ENCODE measurements at regions not wholly inside any gene's neighbourhood (a gene's known extent, or its start where the extent isn't known, plus 50 kb on each side); places are given as distances from the start of the nearest gene placed in this dataset.

DNA sequence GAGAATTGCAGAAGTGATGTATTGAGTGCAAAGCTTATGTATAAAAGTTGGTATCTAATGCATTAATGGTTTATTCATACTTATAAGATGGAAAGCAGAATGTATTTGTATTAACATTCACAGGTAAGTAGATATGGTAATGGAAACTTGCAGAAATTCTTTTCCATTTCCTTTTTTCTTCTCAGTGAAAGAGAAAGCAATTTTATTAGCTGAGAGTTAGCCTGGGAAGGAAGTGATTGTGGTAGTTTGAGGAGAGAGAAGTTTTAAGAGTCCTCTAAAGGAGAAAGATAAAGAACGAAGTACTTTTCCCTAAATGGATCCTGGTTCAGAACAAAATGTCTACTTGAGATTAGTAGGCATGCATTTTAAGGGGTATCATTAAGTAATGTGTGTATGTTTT is 60.1 kb upstream of the OSTN start:
- Histone ChIP-seq H3K27me3 (ENCODE audit: insufficient read depth) (no peaks in the 10 kb centered on the region), H3K36me3 (ENCODE audit: insufficient read depth) (no peaks in the 10 kb centered on the region), H3F3A (replicated peaks; ENCODE audit: low read depth) (no peaks in the 10 kb centered on the region), H3K9me2 (ENCODE audit: insufficient read depth) (no peaks in the 10 kb centered on the region), H4K20me1 (replicated peaks; ENCODE audit: insufficient read depth) (no peaks in the 10 kb centered on the region), H3K4me1 (ENCODE audit: insufficient read depth) (no peaks in the 10 kb centered on the region), H3K4me3 (no peak overlapping the region), H3K27ac (ENCODE audit: low read depth) (no peak overlapping the region), H2AFZ (no peak overlapping the region), H3K79me2 (replicated peaks; ENCODE audit: insufficient read depth) (no peaks in the 10 kb centered on the region), H3K4me2 (no peak overlapping the region)
- DNase-seq (ENCODE audit: low spot score): no peak
- TF ChIP-seq STAT1 (IDR thresholded peaks at IDR 0.05; ENCODE audit: unreplicated experiment) (no peak), CREB1 (CRISPR knock-in tag; IDR thresholded peaks at IDR 0.05; ENCODE audit: low read depth) (no peak), ZNF331 (CRISPR knock-in tag; IDR thresholded peaks at IDR 0.05; ENCODE audit: low read depth) (no peak), NANOG (IDR thresholded peaks at IDR 0.05; ENCODE audit: borderline replicate concordance) (no peak), EZH2 (IDR thresholded peaks at IDR 0.05; ENCODE audit: low read depth, unreplicated experiment) (no peak), JUNB (IDR thresholded peaks at IDR 0.05; ENCODE audit: unreplicated experiment) (no peak), ZNF114 (CRISPR knock-in tag; IDR thresholded peaks at IDR 0.05) (no peak), EZH2phosphoT487 (IDR thresholded peaks at IDR 0.05; ENCODE audit: unreplicated experiment) (no peak), POLR2AphosphoS5 (IDR thresholded peaks at IDR 0.05; ENCODE audit: low read depth) (no peak)
- TF ChIP-seq, protein P1, sequence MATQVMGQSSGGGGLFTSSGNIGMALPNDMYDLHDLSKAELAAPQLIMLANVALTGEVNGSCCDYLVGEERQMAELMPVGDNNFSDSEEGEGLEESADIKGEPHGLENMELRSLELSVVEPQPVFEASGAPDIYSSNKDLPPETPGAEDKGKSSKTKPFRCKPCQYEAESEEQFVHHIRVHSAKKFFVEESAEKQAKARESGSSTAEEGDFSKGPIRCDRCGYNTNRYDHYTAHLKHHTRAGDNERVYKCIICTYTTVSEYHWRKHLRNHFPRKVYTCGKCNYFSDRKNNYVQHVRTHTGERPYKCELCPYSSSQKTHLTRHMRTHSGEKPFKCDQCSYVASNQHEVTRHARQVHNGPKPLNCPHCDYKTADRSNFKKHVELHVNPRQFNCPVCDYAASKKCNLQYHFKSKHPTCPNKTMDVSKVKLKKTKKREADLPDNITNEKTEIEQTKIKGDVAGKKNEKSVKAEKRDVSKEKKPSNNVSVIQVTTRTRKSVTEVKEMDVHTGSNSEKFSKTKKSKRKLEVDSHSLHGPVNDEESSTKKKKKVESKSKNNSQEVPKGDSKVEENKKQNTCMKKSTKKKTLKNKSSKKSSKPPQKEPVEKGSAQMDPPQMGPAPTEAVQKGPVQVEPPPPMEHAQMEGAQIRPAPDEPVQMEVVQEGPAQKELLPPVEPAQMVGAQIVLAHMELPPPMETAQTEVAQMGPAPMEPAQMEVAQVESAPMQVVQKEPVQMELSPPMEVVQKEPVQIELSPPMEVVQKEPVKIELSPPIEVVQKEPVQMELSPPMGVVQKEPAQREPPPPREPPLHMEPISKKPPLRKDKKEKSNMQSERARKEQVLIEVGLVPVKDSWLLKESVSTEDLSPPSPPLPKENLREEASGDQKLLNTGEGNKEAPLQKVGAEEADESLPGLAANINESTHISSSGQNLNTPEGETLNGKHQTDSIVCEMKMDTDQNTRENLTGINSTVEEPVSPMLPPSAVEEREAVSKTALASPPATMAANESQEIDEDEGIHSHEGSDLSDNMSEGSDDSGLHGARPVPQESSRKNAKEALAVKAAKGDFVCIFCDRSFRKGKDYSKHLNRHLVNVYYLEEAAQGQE (IDR thresholded peaks at IDR 0.05; ENCODE audit: unreplicated experiment): no peak
- TF ChIP-seq, protein P2, sequence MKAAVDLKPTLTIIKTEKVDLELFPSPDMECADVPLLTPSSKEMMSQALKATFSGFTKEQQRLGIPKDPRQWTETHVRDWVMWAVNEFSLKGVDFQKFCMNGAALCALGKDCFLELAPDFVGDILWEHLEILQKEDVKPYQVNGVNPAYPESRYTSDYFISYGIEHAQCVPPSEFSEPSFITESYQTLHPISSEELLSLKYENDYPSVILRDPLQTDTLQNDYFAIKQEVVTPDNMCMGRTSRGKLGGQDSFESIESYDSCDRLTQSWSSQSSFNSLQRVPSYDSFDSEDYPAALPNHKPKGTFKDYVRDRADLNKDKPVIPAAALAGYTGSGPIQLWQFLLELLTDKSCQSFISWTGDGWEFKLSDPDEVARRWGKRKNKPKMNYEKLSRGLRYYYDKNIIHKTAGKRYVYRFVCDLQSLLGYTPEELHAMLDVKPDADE (IDR thresholded peaks at IDR 0.05): no peak
- TF ChIP-seq, protein P3, sequence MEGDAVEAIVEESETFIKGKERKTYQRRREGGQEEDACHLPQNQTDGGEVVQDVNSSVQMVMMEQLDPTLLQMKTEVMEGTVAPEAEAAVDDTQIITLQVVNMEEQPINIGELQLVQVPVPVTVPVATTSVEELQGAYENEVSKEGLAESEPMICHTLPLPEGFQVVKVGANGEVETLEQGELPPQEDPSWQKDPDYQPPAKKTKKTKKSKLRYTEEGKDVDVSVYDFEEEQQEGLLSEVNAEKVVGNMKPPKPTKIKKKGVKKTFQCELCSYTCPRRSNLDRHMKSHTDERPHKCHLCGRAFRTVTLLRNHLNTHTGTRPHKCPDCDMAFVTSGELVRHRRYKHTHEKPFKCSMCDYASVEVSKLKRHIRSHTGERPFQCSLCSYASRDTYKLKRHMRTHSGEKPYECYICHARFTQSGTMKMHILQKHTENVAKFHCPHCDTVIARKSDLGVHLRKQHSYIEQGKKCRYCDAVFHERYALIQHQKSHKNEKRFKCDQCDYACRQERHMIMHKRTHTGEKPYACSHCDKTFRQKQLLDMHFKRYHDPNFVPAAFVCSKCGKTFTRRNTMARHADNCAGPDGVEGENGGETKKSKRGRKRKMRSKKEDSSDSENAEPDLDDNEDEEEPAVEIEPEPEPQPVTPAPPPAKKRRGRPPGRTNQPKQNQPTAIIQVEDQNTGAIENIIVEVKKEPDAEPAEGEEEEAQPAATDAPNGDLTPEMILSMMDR (conservative IDR thresholded peaks at IDR 0.05; ENCODE audit: low read depth in 2 of 2): no peak
- TF ChIP-seq, protein P4, sequence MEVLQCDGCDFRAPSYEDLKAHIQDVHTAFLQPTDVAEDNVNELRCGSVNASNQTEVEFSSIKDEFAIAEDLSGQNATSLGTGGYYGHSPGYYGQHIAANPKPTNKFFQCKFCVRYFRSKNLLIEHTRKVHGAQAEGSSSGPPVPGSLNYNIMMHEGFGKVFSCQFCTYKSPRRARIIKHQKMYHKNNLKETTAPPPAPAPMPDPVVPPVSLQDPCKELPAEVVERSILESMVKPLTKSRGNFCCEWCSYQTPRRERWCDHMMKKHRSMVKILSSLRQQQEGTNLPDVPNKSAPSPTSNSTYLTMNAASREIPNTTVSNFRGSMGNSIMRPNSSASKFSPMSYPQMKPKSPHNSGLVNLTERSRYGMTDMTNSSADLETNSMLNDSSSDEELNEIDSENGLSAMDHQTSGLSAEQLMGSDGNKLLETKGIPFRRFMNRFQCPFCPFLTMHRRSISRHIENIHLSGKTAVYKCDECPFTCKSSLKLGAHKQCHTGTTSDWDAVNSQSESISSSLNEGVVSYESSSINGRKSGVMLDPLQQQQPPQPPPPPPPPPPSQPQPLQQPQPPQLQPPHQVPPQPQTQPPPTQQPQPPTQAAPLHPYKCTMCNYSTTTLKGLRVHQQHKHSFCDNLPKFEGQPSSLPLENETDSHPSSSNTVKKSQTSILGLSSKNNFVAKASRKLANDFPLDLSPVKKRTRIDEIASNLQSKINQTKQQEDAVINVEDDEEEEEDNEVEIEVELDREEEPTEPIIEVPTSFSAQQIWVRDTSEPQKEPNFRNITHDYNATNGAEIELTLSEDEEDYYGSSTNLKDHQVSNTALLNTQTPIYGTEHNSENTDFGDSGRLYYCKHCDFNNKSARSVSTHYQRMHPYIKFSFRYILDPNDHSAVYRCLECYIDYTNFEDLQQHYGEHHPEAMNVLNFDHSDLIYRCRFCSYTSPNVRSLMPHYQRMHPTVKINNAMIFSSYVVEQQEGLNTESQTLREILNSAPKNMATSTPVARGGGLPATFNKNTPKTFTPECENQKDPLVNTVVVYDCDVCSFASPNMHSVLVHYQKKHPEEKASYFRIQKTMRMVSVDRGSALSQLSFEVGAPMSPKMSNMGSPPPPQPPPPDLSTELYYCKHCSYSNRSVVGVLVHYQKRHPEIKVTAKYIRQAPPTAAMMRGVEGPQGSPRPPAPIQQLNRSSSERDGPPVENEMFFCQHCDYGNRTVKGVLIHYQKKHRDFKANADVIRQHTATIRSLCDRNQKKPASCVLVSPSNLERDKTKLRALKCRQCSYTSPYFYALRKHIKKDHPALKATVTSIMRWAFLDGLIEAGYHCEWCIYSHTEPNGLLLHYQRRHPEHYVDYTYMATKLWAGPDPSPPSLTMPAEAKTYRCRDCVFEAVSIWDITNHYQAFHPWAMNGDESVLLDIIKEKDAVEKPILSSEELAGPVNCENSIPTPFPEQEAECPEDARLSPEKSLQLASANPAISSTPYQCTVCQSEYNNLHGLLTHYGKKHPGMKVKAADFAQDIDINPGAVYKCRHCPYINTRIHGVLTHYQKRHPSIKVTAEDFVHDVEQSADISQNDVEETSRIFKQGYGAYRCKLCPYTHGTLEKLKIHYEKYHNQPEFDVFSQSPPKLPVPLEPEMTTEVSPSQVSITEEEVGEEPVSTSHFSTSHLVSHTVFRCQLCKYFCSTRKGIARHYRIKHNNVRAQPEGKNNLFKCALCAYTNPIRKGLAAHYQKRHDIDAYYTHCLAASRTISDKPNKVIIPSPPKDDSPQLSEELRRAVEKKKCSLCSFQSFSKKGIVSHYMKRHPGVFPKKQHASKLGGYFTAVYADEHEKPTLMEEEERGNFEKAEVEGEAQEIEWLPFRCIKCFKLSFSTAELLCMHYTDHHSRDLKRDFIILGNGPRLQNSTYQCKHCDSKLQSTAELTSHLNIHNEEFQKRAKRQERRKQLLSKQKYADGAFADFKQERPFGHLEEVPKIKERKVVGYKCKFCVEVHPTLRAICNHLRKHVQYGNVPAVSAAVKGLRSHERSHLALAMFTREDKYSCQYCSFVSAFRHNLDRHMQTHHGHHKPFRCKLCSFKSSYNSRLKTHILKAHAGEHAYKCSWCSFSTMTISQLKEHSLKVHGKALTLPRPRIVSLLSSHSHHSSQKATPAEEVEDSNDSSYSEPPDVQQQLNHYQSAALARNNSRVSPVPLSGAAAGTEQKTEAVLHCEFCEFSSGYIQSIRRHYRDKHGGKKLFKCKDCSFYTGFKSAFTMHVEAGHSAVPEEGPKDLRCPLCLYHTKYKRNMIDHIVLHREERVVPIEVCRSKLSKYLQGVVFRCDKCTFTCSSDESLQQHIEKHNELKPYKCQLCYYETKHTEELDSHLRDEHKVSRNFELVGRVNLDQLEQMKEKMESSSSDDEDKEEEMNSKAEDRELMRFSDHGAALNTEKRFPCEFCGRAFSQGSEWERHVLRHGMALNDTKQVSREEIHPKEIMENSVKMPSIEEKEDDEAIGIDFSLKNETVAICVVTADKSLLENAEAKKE (CRISPR knock-in tag; IDR thresholded peaks at IDR 0.05): no peak
- Mint-ChIP-seq H3K36me3 (ENCODE audit: low read depth) (no peaks in the 10 kb centered on the region; the same call in 2 of the 3 replicates), H3K4me1 (no peaks in the 10 kb centered on the region), H3K27me3 (ENCODE audit: insufficient read depth, low read depth, poor library complexity) (no peaks in the 10 kb centered on the region), H3K9me3 (no peaks in the 10 kb centered on the region), H3K27ac (no peak overlapping the region), H3K4me3 (no peak overlapping the region)
- no peak for ATAC-seq

All from GM23338 (cell line).